Stimulated activated CD4-positive, alpha-beta T cell treated with anti-CD3 and anti-CD28 coated beads, TNF-alpha, amount 100 ng/mL, for 24 hours (primary cell): ENCODE measurements at regions not wholly inside any gene's neighbourhood (a gene's known extent, or its start where the extent isn't known, plus 50 kb on each side); places are given as distances from the start of the nearest gene placed in this dataset.
A peak's percentile ranks its signal among the peaks of the same experiment; 100 is the strongest.

ENCODE experiments used
- DNase-seq, 3 experiments: peaks; one replicate each; pipeline ENCODE4 v3.0.0-alpha.2; 2020; ENCODE audit warnings: low read depth in 3 of 3

DNA sequence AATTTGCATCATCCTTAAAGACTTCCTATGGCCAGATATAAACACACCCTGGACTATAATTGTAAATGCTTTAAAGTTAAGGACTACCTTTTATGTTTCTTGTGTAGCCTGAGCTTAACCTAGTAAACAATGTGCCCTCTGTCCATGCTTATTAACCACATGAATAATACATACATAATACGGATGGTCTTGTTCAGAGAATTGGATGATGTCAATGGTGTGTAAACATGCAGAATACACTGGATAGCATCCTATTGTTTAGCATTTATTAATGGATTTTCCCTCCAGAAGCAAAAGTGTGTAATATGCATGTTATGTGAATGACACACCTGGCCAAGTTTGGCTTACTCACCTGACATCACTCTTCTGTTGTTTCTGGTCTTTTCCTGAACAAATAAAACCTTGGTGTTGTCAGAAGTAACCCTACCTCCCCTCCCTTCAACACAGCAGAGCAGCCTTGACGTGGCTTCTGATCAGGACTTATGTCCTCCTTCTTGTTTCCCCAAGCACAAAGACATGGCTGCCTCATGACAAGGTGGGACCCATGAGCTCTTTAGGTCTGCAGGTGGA lies 517.9 kb downstream of the MTRR start:
- DNase-seq: no peak

- no peak for DNase-seq
These were observed 523.0 kb downstream of the MTRR start for GRCh38 chr5:8391911-8392310.

DNA sequence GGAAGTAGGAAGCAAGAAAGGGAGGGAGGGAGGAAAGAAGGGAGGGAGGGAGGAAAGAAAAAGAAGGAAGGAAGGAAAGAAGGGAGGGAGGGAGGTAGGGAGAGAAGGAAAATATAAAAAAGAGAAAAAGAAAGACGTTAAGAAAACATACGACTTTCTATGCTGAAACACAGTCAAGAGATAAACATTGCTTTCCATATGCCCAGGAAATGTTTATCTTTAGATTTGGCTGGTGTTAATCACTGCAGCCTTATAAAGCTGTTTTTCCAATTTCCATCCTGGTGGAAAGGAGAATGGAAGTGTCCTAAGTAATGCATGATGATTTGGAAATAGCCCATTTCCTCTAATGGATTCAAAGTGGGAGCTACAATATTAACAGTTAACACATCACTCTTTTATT lies 524.3 kb downstream of the MTRR start:
- DNase-seq: no peak

GRCh38 chr5:8394965-8395364 lies 526.0 kb downstream of the MTRR start:
- DNase-seq: no peak

DNA sequence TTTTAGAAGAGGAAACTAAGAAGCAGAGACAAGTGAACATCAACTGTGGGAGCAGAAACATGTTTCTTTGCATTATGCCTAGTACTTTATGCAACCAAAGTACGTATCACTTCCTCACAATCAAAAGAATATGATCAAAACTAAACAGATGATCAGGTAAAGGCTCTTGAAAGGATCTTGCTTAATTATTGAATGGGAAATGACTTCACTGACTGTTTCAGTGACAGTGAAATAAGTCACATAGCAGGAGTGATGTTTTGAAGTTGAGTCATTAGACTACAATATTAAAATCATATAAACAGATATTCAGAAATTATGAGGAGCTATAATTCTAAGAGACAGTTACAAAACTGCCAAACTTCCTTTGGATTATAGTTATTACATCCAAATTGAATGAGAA lies 527.3 kb downstream of the MTRR start:
- no peak for DNase-seq

GRCh38 chr5:8396756-8397155 lies 527.8 kb downstream of the MTRR start:
- no peak for DNase-seq

DNA sequence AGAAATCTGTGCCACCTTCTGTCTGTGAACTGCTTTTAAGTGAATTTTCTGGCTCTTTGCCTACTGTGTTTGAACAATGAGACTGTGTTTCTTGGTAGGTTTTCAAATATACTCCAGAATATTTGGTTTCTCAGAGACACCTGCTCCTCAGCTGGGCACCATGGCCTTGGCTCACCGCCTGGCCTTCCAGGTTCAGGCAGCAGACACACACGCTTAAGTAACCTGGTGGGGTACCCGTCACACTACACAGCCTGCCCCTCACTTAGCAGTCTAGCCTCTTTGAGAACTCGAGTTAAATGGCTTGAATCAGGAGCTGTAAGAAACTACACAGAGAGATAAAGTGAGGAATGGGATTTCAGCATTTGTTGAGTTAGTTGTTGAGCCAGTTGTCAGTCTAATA lies 530.5 kb downstream of the MTRR start:
- no peak for DNase-seq

- no peak for DNase-seq
These were observed 539.3 kb downstream of the MTRR start for GRCh38 chr5:8408258-8408657.

DNA sequence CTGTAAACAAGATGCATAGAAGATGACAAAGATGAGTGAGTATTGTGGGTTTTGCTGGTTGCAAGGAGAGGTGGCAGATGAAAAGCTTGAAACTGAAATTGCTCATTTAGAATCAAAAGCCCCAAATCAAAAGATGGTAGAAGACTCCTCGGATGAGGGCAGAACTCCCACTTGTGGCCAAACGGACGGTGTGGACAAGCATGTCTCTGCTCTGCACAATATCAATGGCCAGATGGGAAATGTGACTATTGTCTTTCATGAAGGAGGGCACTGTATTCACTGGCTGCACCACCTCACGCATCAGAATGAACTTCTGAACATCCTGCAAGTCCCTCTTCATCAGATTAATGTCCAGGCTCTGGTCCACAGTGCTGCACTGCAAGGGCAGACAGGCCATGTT lies 541.7 kb downstream of the MTRR start:
- no peak for DNase-seq

GRCh38 chr5:8413975-8414374 lies 545.0 kb downstream of the MTRR start:
- no peak for DNase-seq

- DNase-seq: no peak
These were observed 548.5 kb downstream of the MTRR start for GRCh38 chr5:8417316-8418048.

- no peak for DNase-seq
These were observed 549.1 kb downstream of the MTRR start for GRCh38 chr5:8418049-8418426.

DNA sequence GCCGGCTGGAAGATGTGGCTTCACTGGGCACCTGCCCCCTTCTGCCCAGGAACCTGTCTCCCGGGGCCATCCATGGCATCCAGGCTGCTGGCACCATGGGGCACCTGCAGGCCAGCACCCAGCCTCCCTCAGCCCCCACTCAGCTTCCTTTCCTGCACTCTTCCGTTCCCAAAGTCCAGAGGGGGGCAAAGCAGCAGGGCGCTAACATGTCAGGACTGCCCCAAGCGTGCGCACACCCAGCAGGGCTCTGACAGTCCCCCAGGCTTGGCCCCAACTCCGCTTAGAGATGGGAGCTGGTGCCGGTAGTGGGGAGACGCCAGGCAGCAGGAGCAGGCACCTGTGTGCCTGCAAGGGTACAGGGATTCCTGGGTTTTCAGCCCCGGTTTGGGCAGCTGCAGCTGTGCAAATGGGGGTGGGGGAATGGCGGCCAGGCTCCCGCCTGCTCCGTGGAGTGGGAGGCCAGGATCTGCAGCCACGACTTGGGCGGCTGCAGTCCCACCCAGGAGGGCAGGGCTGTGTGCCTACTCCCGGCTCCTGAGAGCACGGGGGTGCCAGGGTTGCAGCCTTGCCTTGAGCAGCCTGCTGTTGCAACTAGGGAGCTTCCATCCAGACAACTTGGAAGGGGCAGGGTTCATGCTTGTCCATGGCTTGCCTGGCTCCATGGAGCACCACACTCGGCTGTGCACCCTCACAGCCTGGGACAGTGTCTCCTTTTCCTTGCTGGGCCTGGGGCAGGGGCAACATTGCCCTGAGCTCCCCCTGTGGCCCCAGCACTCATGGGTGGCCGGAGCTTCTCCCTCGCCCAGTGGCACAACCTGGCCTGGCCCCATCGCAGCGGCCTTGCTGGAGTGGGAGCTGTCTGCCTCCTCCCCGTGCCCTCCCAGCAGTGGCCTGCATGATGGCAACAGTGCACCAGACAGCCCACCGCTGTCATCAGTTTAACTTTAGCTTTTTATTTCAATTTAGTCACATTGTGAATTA lies 561.1 kb downstream of the MTRR start:
- no peak for DNase-seq

- no peak for DNase-seq
These were observed 565.6 kb downstream of the MTRR start for GRCh38 chr5:8434501-8434900.

- no peak for DNase-seq
These were observed 568.0 kb downstream of the MTRR start for GRCh38 chr5:8436924-8437323.

GRCh38 chr5:8445139-8445538 lies 576.2 kb downstream of the MTRR start:
- no peak for DNase-seq

GRCh38 chr5:8446179-8446578 lies 577.2 kb downstream of the MTRR start:
- DNase-seq: no peak

DNA sequence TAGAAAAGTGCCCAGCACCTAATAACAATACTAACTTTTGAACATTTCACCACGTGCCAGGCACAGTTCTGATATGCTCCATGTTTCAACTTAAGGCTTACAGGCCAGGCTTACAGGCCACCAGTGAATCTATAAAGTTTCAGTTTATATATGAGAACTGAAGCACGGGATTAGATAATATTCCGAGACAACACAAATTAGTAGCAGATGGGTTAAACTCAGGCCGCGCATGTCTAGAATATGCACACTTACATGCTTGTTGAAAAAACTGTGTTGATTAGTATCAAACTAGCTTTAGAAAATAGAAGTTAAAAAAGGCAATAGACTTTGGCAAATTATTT lies 587.9 kb downstream of the MTRR start:
- no peak for DNase-seq

DNA sequence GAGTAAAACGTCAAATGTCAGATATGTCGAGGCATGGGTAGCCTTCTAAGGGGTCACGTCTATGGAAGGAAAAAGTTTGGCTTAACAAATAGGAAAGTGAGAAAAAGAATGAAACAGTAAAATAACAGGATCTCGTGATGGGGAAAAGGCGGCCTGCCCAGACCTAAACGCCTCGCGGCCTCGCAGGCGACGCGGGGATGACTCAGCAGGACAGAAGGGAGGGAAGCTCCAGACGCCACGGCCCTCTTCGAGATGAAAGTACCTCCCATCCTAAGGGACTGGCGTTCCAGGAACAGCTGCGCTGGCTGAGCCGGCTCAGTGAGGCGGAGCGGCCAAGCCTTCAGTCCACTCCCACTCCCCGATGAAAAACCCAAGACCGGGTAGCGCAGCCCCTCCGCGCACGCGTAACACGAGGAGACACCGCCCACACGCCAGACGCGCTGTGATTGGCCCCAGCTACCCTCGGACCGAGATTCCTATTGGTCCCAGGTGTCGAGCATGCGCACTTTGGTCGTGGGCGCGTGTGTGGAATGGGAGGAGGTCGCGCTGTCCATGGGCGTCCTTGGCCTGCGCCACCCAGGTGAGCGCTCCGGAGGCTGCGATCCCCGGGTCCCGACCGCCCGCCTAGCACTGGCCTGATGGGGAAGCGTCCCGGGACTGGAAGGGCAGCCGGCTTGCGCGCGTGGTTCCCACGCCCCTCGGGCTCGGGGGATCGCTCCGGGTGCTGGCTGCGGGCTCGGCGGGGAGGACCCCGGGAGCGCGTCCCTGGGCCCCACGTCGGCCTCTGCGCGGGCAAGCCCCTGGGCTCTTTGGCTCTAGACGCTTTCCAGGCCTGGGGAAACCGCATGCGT lies 588.5 kb downstream of the MTRR start:
- DNase-seq: peak; percentile 68 to 87 (median 79)

GRCh38 chr5:8458038-8458383 lies 589.1 kb downstream of the MTRR start:
- no peak for DNase-seq

GRCh38 chr5:8461543-8461942 lies 592.6 kb downstream of the MTRR start:
- DNase-seq: no peak

GRCh38 chr5:8462565-8462964 lies 593.6 kb downstream of the MTRR start:
- DNase-seq: no peak
